ENCODE measurements at regions not wholly inside any gene's neighbourhood (a gene's known extent, or its start where the extent isn't known, plus 50 kb on each side); places are given as distances from the start of the nearest gene placed in this dataset.

GRCh38 chr18:64993695-64994094 is 757.1 kb upstream of the CDH7 start:
- intact Hi-C loops (cut with micrococcal nuclease), result no loop called here

- intact Hi-C loops (cut with micrococcal nuclease), result no loop called here
These were observed 758.2 kb upstream of the CDH7 start for GRCh38 chr18:64992654-64993053.

- intact Hi-C loops (cut with micrococcal nuclease), result no loop called here
These were observed 759.7 kb upstream of the CDH7 start for GRCh38 chr18:64991102-64991501.

DNA sequence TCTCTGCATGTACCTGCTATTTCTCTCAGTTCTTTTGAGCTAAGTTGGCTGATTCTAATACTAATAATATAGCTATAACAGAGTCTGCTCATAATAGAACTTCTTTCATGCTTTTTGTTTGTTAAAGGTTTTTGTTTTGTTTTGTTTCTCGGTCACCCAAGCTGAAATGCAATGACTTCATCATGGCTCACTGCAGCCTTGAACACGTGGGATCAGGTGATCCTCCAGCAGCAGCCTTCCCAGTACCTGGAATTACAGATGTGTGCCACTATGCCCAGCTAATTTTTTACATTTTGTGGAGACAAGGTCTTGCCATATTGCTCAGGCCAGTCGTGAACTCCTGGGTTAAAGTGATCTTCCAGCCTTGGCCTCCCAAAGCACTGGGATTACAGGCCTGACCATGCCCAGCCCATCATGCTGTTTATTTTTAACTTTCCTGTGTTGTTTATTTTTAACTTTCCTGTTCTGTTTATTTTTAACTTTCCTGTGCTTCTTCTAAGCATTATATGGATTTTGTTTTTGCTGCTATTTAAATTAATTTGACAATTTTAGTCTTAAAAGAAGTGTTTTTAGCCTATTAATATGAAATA is 763.8 kb upstream of the CDH7 start:
- intact Hi-C loops (cut with micrococcal nuclease), result no loop called here

DNA sequence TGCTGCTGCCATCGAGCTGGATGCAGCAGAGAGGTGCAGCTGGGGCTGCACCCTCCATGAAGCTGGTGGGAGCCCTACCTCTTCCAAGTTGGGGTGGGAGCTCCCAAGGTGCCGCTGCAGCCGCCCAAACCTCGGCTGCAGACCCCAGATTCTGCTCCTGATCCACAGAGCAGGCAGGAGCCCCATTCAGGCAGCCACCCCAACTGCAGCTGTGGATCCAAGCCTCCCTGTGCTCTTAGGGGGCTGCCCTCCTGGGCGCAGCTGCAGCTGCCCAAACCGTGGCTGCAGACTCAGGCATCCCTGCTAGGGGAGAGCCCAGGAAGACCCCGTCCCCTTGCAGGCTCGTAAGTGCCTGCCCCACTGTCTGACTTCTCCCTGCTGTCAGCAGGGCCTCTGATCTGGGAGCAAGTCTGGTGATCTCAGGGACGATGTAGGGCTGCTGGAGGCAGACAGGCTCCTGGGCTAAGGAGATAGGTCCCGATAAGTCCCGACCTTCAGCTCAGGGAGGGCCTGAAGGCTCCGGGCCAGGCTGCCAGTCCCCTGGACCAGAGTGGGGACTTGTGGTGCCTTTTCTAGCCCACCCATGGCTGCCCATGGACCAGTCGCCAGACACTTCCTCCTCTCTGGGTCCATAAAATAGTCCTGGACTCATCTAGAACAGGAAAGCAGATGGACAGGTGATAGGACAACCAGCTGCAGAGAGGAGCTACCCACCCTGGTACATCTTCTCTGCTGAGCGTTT is 767.1 kb upstream of the CDH7 start:
- intact Hi-C loops (cut with micrococcal nuclease), result no loop called here

DNA sequence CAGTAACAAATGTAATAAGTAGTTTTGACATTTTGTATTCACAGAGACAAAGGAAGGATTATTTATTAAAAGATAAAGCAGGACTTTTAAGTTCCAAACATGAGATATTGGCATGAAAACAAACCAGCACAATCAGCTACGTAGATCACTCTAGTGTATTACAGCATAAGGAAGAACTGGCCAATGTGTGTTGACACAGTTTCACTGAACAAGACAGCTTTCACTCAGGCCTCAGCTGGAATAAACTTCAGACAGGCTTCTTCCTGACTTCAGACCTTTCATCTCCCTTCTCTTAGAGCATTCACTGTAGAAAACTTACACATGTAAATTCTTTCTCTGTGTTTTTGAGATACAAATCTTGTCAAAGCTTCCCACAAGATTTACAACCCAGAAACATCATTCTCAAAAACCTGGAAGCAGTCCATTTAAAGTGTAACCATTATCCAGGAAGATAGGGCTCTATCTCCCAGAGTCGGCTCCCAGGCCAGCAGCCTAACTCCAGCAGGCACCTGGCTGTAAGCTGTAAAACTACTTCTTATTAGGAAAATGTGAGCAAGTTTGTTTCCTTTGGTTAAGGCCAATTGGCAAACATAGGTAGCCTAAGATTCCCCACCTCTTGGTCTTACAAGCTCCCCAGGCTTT is 768.3 kb upstream of the CDH7 start:
- intact Hi-C loops (cut with micrococcal nuclease), result no loop called here

DNA sequence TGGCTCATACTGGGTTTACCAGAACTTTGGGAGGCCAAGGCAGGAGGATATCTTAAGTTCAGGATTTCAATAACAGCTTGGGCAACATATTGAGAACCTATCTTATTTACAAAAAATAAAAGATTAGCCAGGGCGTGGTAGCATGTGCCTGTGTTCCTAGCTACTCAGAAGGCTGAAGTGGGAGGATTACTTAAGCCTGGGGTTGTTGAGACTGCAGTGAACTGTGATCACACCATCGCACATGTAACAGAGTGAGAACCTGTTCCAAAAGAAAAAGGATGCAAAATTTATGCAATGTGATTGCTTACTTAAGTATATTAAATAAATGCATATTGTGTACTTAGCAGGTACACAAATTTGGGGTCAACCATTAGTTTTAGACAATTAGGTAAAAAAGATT is 768.9 kb upstream of the CDH7 start:
- intact Hi-C loops (cut with micrococcal nuclease), result no loop called here

- intact Hi-C loops (cut with micrococcal nuclease), result no loop called here
These were observed 771.0 kb upstream of the CDH7 start for GRCh38 chr18:64979791-64980190.

- intact Hi-C loops (cut with micrococcal nuclease), result no loop called here
These were observed 776.3 kb upstream of the CDH7 start for GRCh38 chr18:64974391-64975125.

DNA sequence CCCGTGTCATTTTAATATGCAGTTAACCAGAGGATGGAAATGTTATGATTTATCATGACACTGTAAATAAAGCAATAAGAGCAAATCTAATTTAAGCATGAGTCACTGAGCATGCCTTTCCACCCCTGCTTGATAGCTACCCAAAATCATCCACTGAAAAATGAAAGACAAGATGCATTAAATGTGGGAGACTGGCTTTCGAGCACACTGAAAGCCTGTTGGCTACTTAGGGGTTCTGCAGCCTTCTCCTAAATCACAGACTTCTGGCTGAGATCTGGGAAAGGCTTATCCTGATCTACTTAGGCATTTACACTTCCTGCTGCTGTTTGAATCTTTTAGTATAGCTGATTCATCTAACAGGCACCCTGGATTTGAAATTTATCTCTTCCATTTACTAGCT is 778.3 kb upstream of the CDH7 start:
- intact Hi-C loops (cut with micrococcal nuclease), result no loop called here

DNA sequence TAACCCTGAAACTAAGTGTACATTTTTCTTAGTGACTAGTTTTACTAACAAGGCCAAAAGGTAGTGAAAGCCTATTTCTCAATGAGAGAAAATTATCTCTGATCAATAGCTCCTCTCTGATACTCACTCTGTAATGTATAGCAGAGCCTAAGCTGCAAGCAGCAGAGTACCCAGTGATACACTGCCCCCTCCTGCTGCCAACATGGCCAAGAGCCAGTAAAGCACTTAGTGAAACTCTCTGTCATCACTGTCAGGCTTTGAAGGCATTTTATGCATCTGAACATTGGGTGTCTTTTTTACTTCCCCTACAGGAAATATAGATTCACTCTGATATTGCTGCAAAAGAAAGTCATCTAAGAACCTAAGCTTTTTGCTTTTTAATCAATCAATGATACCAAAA is 784.1 kb upstream of the CDH7 start:
- intact Hi-C loops (cut with micrococcal nuclease), result no loop called here

GRCh38 chr18:64956465-64956864 is 794.3 kb upstream of the CDH7 start:
- intact Hi-C loops (cut with micrococcal nuclease), result no loop called here

DNA sequence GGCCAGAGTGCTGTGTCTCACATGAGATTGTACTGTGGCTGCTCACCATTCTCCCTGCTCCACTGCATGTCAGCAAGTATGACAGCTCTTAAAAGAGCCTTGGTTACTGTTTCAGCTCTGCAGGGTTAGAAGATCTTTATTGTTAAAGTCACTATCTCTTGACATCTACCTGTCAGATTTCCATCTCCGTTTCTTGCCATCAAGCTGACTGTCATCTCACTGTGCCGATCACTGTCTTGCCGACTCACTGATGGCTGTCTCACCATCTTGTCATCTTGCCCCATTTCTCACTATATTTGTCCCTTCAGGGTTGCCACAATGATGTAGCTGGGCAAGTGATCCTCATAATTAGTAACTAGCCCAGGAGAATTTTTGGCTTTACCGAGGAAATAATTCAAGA is 800.9 kb upstream of the CDH7 start:
- intact Hi-C loops (cut with micrococcal nuclease), result no loop called here

DNA sequence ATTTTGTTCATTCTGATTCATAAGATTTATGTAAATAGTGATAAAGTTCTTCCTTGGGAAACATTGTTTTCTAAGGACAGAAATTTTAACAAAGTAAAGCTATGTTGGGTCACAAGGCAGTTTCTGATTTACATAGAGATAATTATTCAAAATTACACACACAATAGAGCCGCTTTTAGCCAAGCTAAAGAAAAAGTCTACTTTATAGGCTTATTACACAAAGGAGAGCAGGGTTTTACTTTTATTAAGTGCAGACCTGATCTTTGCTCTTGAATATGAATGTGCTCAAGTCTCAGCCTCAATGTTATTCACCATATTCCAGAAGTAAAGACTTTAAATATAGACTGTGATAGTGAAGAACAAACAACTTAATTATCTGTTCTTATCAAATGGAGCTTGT is 787.8 kb upstream of the LINC00305 start:
- intact Hi-C loops (cut with micrococcal nuclease), result no loop called here

DNA sequence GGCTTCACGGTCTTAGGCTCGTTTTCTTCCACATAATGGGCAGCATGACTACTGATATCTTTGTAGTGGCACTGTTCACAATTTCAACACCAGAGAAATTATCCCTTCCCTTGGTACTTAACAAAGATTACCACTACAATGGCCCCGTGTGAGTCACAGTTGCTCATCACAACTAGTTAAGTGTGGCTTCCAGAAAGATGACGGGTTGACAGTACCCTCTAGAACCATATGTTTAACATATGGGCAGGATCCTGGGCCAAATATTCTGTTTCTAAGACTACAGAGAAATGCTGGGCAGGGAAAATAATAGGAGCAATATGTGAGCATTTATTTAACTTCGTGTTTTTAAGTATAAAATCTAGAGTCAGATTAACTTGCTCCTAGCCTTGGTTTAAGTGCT is 780.1 kb upstream of the LINC00305 start:
- intact Hi-C loops (cut with micrococcal nuclease), result no loop called here

DNA sequence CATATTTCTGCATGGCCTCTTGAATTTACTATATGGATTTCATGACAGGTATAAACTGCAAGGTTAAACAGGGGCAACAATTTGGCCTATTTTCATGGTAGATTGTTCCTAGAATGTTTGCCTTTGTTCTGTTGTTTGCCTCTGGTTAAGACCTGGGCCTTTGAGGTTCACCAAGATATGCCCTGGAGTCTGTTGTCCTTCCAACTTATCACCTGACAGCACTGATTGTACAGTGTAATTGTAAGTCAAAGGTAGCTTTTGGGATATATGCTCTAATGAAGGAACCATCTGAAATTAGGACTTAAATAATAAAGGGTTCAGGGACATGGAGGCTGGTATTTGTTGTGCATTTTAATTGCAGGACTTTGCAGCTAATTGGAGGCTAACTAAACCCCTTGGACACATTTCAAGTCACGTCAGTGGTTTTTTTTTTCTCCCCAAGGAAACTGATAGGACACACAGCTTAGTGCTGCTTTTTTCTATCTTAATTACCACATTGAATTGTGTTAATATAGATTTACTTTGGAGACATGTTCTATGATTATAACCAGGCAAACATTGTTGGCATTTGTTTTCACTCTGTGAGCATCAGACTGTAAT is 771.2 kb upstream of the LINC00305 start:
- intact Hi-C loops (cut with micrococcal nuclease), result no loop called here

DNA sequence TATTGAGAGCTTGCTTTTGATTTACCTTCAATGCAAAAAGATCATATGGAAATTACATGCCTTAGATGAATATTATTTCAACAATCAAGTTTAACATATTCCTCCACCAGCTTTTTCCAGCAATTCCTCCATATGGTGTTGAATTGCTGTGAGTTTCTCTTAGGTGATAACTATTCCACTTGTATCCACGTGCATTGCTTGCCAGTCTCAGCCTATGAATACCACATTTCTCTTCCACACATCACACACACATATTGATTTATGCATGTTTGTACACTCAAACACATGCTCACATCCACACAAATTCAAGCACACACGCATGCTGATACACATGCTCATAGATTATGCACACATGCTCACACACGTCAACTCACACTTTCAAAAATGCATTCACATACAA is 770.0 kb upstream of the LINC00305 start:
- intact Hi-C loops (cut with micrococcal nuclease), result no loop called here

DNA sequence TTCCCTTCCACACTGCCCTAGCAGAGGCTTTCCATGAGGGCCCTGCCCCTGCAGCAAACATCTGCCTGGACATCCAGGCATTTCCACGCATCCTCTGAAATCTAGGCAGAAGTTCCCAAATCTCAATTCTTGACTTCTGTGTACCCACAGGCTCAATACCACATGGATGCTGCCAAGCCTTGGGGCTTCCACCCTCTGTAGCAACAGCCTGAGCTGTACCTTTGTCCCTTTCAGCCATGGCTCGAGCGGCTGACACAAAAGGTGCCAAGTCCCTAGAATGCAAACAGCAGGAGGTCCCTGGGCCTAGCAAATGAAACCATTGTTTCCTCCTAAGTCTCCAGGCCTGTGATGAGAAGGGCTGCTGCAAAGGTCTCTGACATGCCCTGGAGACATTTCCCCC is 744.5 kb upstream of the LINC00305 start:
- intact Hi-C loops (cut with micrococcal nuclease), result no loop called here

DNA sequence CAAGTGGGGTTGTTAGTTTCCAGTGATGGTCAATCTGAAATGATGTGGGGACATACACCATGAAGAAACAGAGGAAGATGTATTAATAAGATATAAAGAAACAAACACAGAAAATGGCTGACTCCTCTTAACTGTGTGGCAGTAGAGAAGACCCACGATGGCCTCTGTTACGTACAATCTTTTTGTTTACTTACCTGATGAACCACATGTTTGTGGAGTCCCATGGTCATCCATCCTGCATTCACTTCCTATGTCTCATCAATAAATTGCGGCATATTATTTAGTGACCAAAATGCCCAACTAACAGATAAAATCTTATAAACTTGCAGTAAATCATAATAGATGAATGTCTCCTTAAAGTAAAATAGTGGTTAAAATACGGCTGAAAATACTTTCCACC is 740.1 kb upstream of the LINC00305 start:
- intact Hi-C loops (cut with micrococcal nuclease), result no loop called here

DNA sequence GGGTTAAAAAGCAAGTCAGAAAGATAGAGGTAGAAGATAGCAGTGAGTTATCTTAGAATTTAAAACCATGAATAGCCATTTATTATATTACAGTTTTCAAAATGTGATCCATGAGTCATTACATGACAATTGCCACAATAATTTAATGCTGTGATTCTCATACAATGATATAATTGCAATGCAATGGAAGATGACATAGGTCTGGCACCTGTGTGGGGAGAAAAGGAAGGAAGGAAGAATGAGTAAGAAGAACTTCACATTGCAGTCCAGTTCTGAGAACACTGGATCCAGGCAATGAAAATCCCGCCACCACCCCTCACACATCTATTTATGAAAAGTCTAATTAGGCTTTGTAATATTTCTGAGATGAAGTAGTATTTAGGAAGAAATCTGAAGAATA is 738.1 kb upstream of the LINC00305 start:
- intact Hi-C loops (cut with micrococcal nuclease), result no loop called here

DNA sequence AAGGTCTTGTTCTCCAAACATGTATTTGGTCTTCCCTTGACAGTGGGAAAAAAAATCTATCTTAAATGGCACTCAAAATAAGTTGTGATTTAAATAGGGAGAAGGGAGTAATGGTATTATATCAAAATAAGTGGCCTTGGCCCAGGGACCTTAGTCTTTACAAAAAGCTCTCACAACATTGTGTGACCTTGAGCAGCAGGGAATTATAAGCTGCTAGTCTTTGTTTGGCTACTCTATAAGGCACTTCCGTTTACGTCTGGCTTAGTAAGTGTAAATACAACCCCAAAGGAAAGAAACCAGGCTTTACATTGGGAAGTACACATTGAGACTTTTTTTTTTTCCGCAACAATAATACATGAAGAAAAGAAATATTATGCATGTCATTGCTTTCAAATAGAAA is 734.0 kb upstream of the LINC00305 start:
- intact Hi-C loops (cut with micrococcal nuclease), result no loop called here

DNA sequence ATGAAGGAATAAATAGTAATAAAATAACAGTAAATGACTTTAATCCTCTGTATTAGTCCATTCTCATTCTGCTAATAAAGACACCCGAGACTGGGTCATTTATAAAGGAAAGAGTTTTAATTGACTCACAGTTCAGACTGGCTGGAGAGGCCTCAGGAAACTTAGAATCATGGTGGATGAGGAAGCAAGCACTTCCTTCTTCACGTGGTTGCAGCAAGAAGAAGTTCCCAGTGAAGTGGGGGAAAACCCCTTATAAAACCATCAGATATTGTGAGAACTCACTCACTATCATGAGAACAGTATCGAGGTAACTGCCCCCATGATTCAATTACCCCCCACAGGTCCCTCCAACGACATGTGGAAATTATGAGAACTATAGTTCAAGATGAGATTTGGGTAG is 727.9 kb upstream of the LINC00305 start:
- intact Hi-C loops (cut with micrococcal nuclease), result no loop called here

All from T-helper 2 cell treated with Interferon-gamma antibody and Interleukin-4, amounts not matched to agents 100 ng/mL and 5 ng/mL, for 36 hours (primary cell).